ENCODE measurements at regions not wholly inside any gene's neighbourhood (a gene's known extent, or its start where the extent isn't known, plus 50 kb on each side); places are given as distances from the start of the nearest gene placed in this dataset.

GRCh38 chr10:108090476-108091215 lies 926.1 kb upstream of the SORCS1 start:
- Histone ChIP-seq H3K9me3 (ENCODE audit: low read length) (no peaks in the 10 kb centered on the region), H3K9ac (ENCODE audit: low read length) (no peak overlapping the region), H3K4me3 (ENCODE audit: low read depth in 1 of 2, low read length in 2 of 2) (no peak overlapping the region), H3K36me3 (ENCODE audit: insufficient read depth, low read length) (no peaks in the 10 kb centered on the region), H3K4me1 (ENCODE audit: insufficient read depth, low read length) (no peaks in the 10 kb centered on the region), H3K27ac (ENCODE audit: low read depth, low read length) (no peak overlapping the region), H3K27me3 (ENCODE audit: control insufficient read depth in 1 of 2, insufficient read depth in 2 of 2, low read length in 2 of 2) (no peaks in the 10 kb centered on the region)

- no peaks in the 10 kb centered on the region for H3K27me3 ChIP-seq (ENCODE audit: control insufficient read depth in 1 of 2, insufficient read depth in 2 of 2, low read length in 2 of 2)
- H3K9ac ChIP-seq (ENCODE audit: low read length): no peak overlapping the region
- no peaks in the 10 kb centered on the region for H3K4me1 ChIP-seq (ENCODE audit: insufficient read depth, low read length)
- no peaks in the 10 kb centered on the region for H3K9me3 ChIP-seq (ENCODE audit: low read length)
- no peak overlapping the region for H3K4me3 ChIP-seq (ENCODE audit: low read depth in 1 of 2, low read length in 2 of 2)
- H3K27ac ChIP-seq (ENCODE audit: low read depth, low read length): no peak overlapping the region
- H3K36me3 ChIP-seq (ENCODE audit: insufficient read depth, low read length): no peaks in the 10 kb centered on the region
Measured at GRCh38 chr10:108086502-108086901, 922.0 kb upstream of the SORCS1 start.

- H3K27me3 ChIP-seq (ENCODE audit: control insufficient read depth in 1 of 2, insufficient read depth in 2 of 2, low read length in 2 of 2): no peaks in the 10 kb centered on the region
- H3K4me1 ChIP-seq (ENCODE audit: insufficient read depth, low read length): no peaks in the 10 kb centered on the region
- H3K9ac ChIP-seq (ENCODE audit: low read length): no peak overlapping the region
- no peaks in the 10 kb centered on the region for H3K36me3 ChIP-seq (ENCODE audit: insufficient read depth, low read length)
- H3K9me3 ChIP-seq (ENCODE audit: low read length): no peaks in the 10 kb centered on the region
- H3K4me3 ChIP-seq (ENCODE audit: low read depth in 1 of 2, low read length in 2 of 2): no peak overlapping the region
- H3K27ac ChIP-seq (ENCODE audit: low read depth, low read length): no peak overlapping the region
Measured at GRCh38 chr10:108082596-108082995, 918.1 kb upstream of the SORCS1 start.

GRCh38 chr10:108078263-108078662 lies 913.8 kb upstream of the SORCS1 start:
- no peak overlapping the region for H3K4me3 ChIP-seq (ENCODE audit: low read depth in 1 of 2, low read length in 2 of 2)
- no peak overlapping the region for H3K27ac ChIP-seq (ENCODE audit: low read depth, low read length)
- H3K27me3 ChIP-seq (ENCODE audit: control insufficient read depth in 1 of 2, insufficient read depth in 2 of 2, low read length in 2 of 2): no peaks in the 10 kb centered on the region
- H3K4me1 ChIP-seq (ENCODE audit: insufficient read depth, low read length): no peaks in the 10 kb centered on the region
- no peaks in the 10 kb centered on the region for H3K36me3 ChIP-seq (ENCODE audit: insufficient read depth, low read length)
- no peaks in the 10 kb centered on the region for H3K9me3 ChIP-seq (ENCODE audit: low read length)
- no peak overlapping the region for H3K9ac ChIP-seq (ENCODE audit: low read length)

GRCh38 chr10:108072466-108072865 lies 908.0 kb upstream of the SORCS1 start:
- Histone ChIP-seq H3K9ac (ENCODE audit: low read length) (no peak overlapping the region), H3K9me3 (ENCODE audit: low read length) (no peaks in the 10 kb centered on the region), H3K4me1 (ENCODE audit: insufficient read depth, low read length) (no peaks in the 10 kb centered on the region), H3K4me3 (ENCODE audit: low read depth in 1 of 2, low read length in 2 of 2) (no peak overlapping the region), H3K36me3 (ENCODE audit: insufficient read depth, low read length) (no peaks in the 10 kb centered on the region), H3K27me3 (ENCODE audit: control insufficient read depth in 1 of 2, insufficient read depth in 2 of 2, low read length in 2 of 2) (no peaks in the 10 kb centered on the region), H3K27ac (ENCODE audit: low read depth, low read length) (no peak overlapping the region)

- no peaks in the 10 kb centered on the region for H3K9me3 ChIP-seq (ENCODE audit: low read length)
- no peaks in the 10 kb centered on the region for H3K4me1 ChIP-seq (ENCODE audit: insufficient read depth, low read length)
- H3K27me3 ChIP-seq (ENCODE audit: control insufficient read depth in 1 of 2, insufficient read depth in 2 of 2, low read length in 2 of 2): no peaks in the 10 kb centered on the region
- no peak overlapping the region for H3K27ac ChIP-seq (ENCODE audit: low read depth, low read length)
- H3K9ac ChIP-seq (ENCODE audit: low read length): no peak overlapping the region
- no peaks in the 10 kb centered on the region for H3K36me3 ChIP-seq (ENCODE audit: insufficient read depth, low read length)
- no peak overlapping the region for H3K4me3 ChIP-seq (ENCODE audit: low read depth in 1 of 2, low read length in 2 of 2)
Measured at GRCh38 chr10:108070789-108071188, 906.3 kb upstream of the SORCS1 start.

GRCh38 chr10:108069096-108069495 lies 904.6 kb upstream of the SORCS1 start:
- no peaks in the 10 kb centered on the region for H3K36me3 ChIP-seq (ENCODE audit: insufficient read depth, low read length)
- H3K4me1 ChIP-seq (ENCODE audit: insufficient read depth, low read length): no peaks in the 10 kb centered on the region
- H3K9ac ChIP-seq (ENCODE audit: low read length): no peak overlapping the region
- H3K27me3 ChIP-seq (ENCODE audit: control insufficient read depth in 1 of 2, insufficient read depth in 2 of 2, low read length in 2 of 2): no peaks in the 10 kb centered on the region
- H3K9me3 ChIP-seq (ENCODE audit: low read length): no peaks in the 10 kb centered on the region
- no peak overlapping the region for H3K4me3 ChIP-seq (ENCODE audit: low read depth in 1 of 2, low read length in 2 of 2)
- no peak overlapping the region for H3K27ac ChIP-seq (ENCODE audit: low read depth, low read length)

- Histone ChIP-seq H3K9me3 (ENCODE audit: low read length) (no peaks in the 10 kb centered on the region), H3K36me3 (ENCODE audit: insufficient read depth, low read length) (no peaks in the 10 kb centered on the region), H3K27me3 (ENCODE audit: control insufficient read depth in 1 of 2, insufficient read depth in 2 of 2, low read length in 2 of 2) (no peaks in the 10 kb centered on the region), H3K9ac (ENCODE audit: low read length) (no peak overlapping the region), H3K27ac (ENCODE audit: low read depth, low read length) (no peak overlapping the region), H3K4me3 (ENCODE audit: low read depth in 1 of 2, low read length in 2 of 2) (no peak overlapping the region), H3K4me1 (ENCODE audit: insufficient read depth, low read length) (no peaks in the 10 kb centered on the region)
Measured at GRCh38 chr10:108064746-108065260, 900.3 kb upstream of the SORCS1 start.

- no peaks in the 10 kb centered on the region for H3K36me3 ChIP-seq (ENCODE audit: insufficient read depth, low read length)
- no peaks in the 10 kb centered on the region for H3K9me3 ChIP-seq (ENCODE audit: low read length)
- no peaks in the 10 kb centered on the region for H3K27me3 ChIP-seq (ENCODE audit: control insufficient read depth in 1 of 2, insufficient read depth in 2 of 2, low read length in 2 of 2)
- H3K4me1 ChIP-seq (ENCODE audit: insufficient read depth, low read length): no peaks in the 10 kb centered on the region
- no peak overlapping the region for H3K9ac ChIP-seq (ENCODE audit: low read length)
- no peak overlapping the region for H3K4me3 ChIP-seq (ENCODE audit: low read depth in 1 of 2, low read length in 2 of 2)
- H3K27ac ChIP-seq (ENCODE audit: low read depth, low read length): no peak overlapping the region
Measured at GRCh38 chr10:108060246-108060645, 895.7 kb upstream of the SORCS1 start.

GRCh38 chr10:108055506-108055905 lies 891.0 kb upstream of the SORCS1 start:
- H3K27ac ChIP-seq (ENCODE audit: low read depth, low read length): no peak overlapping the region
- H3K9me3 ChIP-seq (ENCODE audit: low read length): no peaks in the 10 kb centered on the region
- H3K9ac ChIP-seq (ENCODE audit: low read length): no peak overlapping the region
- H3K4me3 ChIP-seq (ENCODE audit: low read depth in 1 of 2, low read length in 2 of 2): no peak overlapping the region
- H3K27me3 ChIP-seq (ENCODE audit: control insufficient read depth in 1 of 2, insufficient read depth in 2 of 2, low read length in 2 of 2): no peaks in the 10 kb centered on the region
- H3K4me1 ChIP-seq (ENCODE audit: insufficient read depth, low read length): no peaks in the 10 kb centered on the region
- H3K36me3 ChIP-seq (ENCODE audit: insufficient read depth, low read length): no peaks in the 10 kb centered on the region

- Histone ChIP-seq H3K27ac (ENCODE audit: low read depth, low read length) (no peak overlapping the region), H3K9ac (ENCODE audit: low read length) (no peak overlapping the region), H3K4me1 (ENCODE audit: insufficient read depth, low read length) (no peaks in the 10 kb centered on the region), H3K36me3 (ENCODE audit: insufficient read depth, low read length) (no peaks in the 10 kb centered on the region), H3K4me3 (ENCODE audit: low read depth in 1 of 2, low read length in 2 of 2) (no peak overlapping the region), H3K27me3 (ENCODE audit: control insufficient read depth in 1 of 2, insufficient read depth in 2 of 2, low read length in 2 of 2) (no peaks in the 10 kb centered on the region), H3K9me3 (ENCODE audit: low read length) (no peaks in the 10 kb centered on the region)
Measured at GRCh38 chr10:108052981-108053380, 888.5 kb upstream of the SORCS1 start.

GRCh38 chr10:108051218-108051617 lies 886.7 kb upstream of the SORCS1 start:
- no peaks in the 10 kb centered on the region for H3K36me3 ChIP-seq (ENCODE audit: insufficient read depth, low read length)
- no peaks in the 10 kb centered on the region for H3K4me1 ChIP-seq (ENCODE audit: insufficient read depth, low read length)
- H3K27ac ChIP-seq (ENCODE audit: low read depth, low read length): no peak overlapping the region
- H3K9ac ChIP-seq (ENCODE audit: low read length): no peak overlapping the region
- H3K9me3 ChIP-seq (ENCODE audit: low read length): no peaks in the 10 kb centered on the region
- H3K4me3 ChIP-seq (ENCODE audit: low read depth in 1 of 2, low read length in 2 of 2): no peak overlapping the region
- H3K27me3 ChIP-seq (ENCODE audit: control insufficient read depth in 1 of 2, insufficient read depth in 2 of 2, low read length in 2 of 2): no peaks in the 10 kb centered on the region

Data from muscle layer of colon (tissue), 2 donors.